H1 (cell line): ENCODE measurements at regions not wholly inside any gene's neighbourhood (a gene's known extent, or its start where the extent isn't known, plus 50 kb on each side); places are given as distances from the start of the nearest gene placed in this dataset.

Experiments
- CHD7 ChIP-seq: fragments of 300-600 bp; sonication (generic); IDR thresholded peaks from 2 replicates; pipeline ENCODE4 v1.7.1; 2012; ENCODE audit warnings: low read length, moderate library complexity, mild to moderate bottlenecking, inconsistent platforms; ENCODE audit not compliant: insufficient replicate concordance
- CTCF ChIP-seq, 3 experiments: IDR thresholded peaks; 1 replicate in 2 of 3; 2 replicates in 1 of 3; pipeline versions ENCODE4 v1.5.1 to v1.6.1; 2011; ENCODE audit warnings: low read length in 3 of 3, mild to moderate bottlenecking in 3 of 3, inconsistent platforms in 2 of 3, low read depth in 1 of 3, moderate library complexity in 1 of 3; ENCODE audit not compliant: insufficient read depth in 1 of 3; ENCODE audit errors: control extremely low read depth in 1 of 3
- FOSL1 ChIP-seq: IDR thresholded peaks from 2 replicates; pipeline ENCODE4 v1.6.1; 2011; ENCODE audit warnings: mild to moderate bottlenecking, low read depth, low read length, moderate library complexity; ENCODE audit not compliant: insufficient read depth

- TF ChIP-seq CHD7 (no peak), CTCF (IDR thresholded peaks at IDR 0.05; ENCODE audit: control extremely low read depth in 1 of 3, insufficient read depth in 1 of 3, low read depth in 1 of 3, low read length in 3 of 3) (no peak), FOSL1 (no peak)
- TF ChIP-seq, all 59 proteins: peak for 0
Measured at GRCh38 chr1:4393191-4393590, 261.2 kb upstream of the AJAP1 start (continued).
